ENCODE measurements at regions not wholly inside any gene's neighbourhood (a gene's known extent, or its start where the extent isn't known, plus 50 kb on each side); places are given as distances from the start of the nearest gene placed in this dataset.

GRCh38 chr5:61677220-61677619 lies 345.2 kb downstream of the ZSWIM6 start:
- no peaks in the 10 kb centered on the region for H3K9me3 ChIP-seq (ENCODE audit: control insufficient read depth in 2 of 3, low read length in 3 of 3)
- H3K27ac ChIP-seq (ENCODE audit: low read depth, low read length), result no peak overlapping the region
- ChIA-PET CTCF (no interaction called here), POLR2A (no interaction called here)
- H3K27ac Mint-ChIP-seq, result no peak overlapping the region
- H3K4me1 Mint-ChIP-seq, result peaks cover 0 to 4% (median 0%) of the 10 kb centered on the region in 7 donors
- no peaks in the 10 kb centered on the region for H3K4me1 ChIP-seq (ENCODE audit: control insufficient read depth in 2 of 2, insufficient read depth in 2 of 2, low read length in 2 of 2)
- no peak overlapping the region for H3K4me3 ChIP-seq (ENCODE audit: low read length)
- H3K9me3 Mint-ChIP-seq, result peaks cover 0 to 2% (median 0%) of the 10 kb centered on the region in 11 donors
- intact Hi-C loops (cut with micrococcal nuclease), result no loop called here
- H3K36me3 Mint-ChIP-seq, result no peaks in the 10 kb centered on the region
- no peaks in the 10 kb centered on the region for H3K27me3 ChIP-seq (ENCODE audit: control insufficient read depth in 2 of 2, insufficient read depth in 2 of 2, low read length in 2 of 2)
- DNase-seq (no peak), ATAC-seq (no peak)
- no peaks in the 10 kb centered on the region for H3K36me3 ChIP-seq (ENCODE audit: control insufficient read depth in 2 of 3, insufficient read depth in 3 of 3, low read length in 3 of 3)
- no peak overlapping the region for H3K4me3 Mint-ChIP-seq
- peaks cover 2 to 26% (median 20%) of the 10 kb centered on the region in 5 donors for H3K27me3 Mint-ChIP-seq

- Histone ChIP-seq H3K36me3 (ENCODE audit: control insufficient read depth in 2 of 3, insufficient read depth in 3 of 3, low read length in 3 of 3) (no peaks in the 10 kb centered on the region), H3K4me1 (ENCODE audit: control insufficient read depth in 2 of 2, insufficient read depth in 2 of 2, low read length in 2 of 2) (no peaks in the 10 kb centered on the region), H3K27ac (ENCODE audit: low read depth, low read length) (no peak overlapping the region), H3K4me3 (ENCODE audit: low read length) (no peak overlapping the region), H3K9me3 (ENCODE audit: control insufficient read depth in 2 of 3, low read length in 3 of 3) (no peaks in the 10 kb centered on the region), H3K27me3 (ENCODE audit: control insufficient read depth in 2 of 2, insufficient read depth in 2 of 2, low read length in 2 of 2) (no peaks in the 10 kb centered on the region)
- Mint-ChIP-seq H3K4me3 (no peak overlapping the region), H3K9me3 (peaks cover 0 to 2% (median 0%) of the 10 kb centered on the region in 11 donors), H3K36me3 (no peaks in the 10 kb centered on the region), H3K4me1 (no peaks in the 10 kb centered on the region), H3K27ac (no peak overlapping the region), H3K27me3 (peaks cover 2 to 22% (median 17%) of the 10 kb centered on the region in 5 donors)
- CTCF ChIA-PET, result no interaction called here
- POLR2A ChIA-PET, result no interaction called here
- ATAC-seq (no peak), DNase-seq (no peak)
- intact Hi-C loops (cut with micrococcal nuclease), result no loop called here
Measured at GRCh38 chr5:61678966-61679365, 346.9 kb downstream of the ZSWIM6 start.

GRCh38 chr5:61679562-61679961 lies 347.5 kb downstream of the ZSWIM6 start:
- Histone ChIP-seq H3K4me1 (ENCODE audit: control insufficient read depth in 2 of 2, insufficient read depth in 2 of 2, low read length in 2 of 2) (no peaks in the 10 kb centered on the region), H3K9me3 (ENCODE audit: control insufficient read depth in 2 of 3, low read length in 3 of 3) (no peaks in the 10 kb centered on the region), H3K36me3 (ENCODE audit: control insufficient read depth in 2 of 3, insufficient read depth in 3 of 3, low read length in 3 of 3) (no peaks in the 10 kb centered on the region), H3K27ac (ENCODE audit: low read depth, low read length) (no peak overlapping the region), H3K4me3 (ENCODE audit: low read length) (no peak overlapping the region), H3K27me3 (ENCODE audit: control insufficient read depth in 2 of 2, insufficient read depth in 2 of 2, low read length in 2 of 2) (no peaks in the 10 kb centered on the region)
- no peak for DNase-seq
- no peak overlapping the region for H3K4me3 Mint-ChIP-seq
- intact Hi-C loops (cut with micrococcal nuclease), result no loop called here
- CTCF ChIA-PET, result no interaction called here
- H3K9me3 Mint-ChIP-seq, result peaks cover 0 to 2% (median 0%) of the 10 kb centered on the region in 11 donors
- no peak overlapping the region for H3K27ac Mint-ChIP-seq
- no peaks in the 10 kb centered on the region for H3K4me1 Mint-ChIP-seq
- POLR2A ChIA-PET, result no interaction called here
- peaks cover 2 to 27% (median 15%) of the 10 kb centered on the region in 5 donors for H3K27me3 Mint-ChIP-seq
- no peak for ATAC-seq
- H3K36me3 Mint-ChIP-seq, result no peaks in the 10 kb centered on the region

- ATAC-seq, result no peak
- Mint-ChIP-seq H3K9me3 (peaks cover 0 to 3% (median 0%) of the 10 kb centered on the region in 11 donors), H3K4me1 (no peaks in the 10 kb centered on the region), H3K27me3 (peaks cover 2 to 27% (median 16%) of the 10 kb centered on the region in 5 donors), H3K27ac (no peak overlapping the region), H3K36me3 (no peaks in the 10 kb centered on the region), H3K4me3 (no peak overlapping the region)
- Histone ChIP-seq H3K36me3 (ENCODE audit: control insufficient read depth in 2 of 3, insufficient read depth in 3 of 3, low read length in 3 of 3) (no peaks in the 10 kb centered on the region), H3K27me3 (ENCODE audit: control insufficient read depth in 2 of 2, insufficient read depth in 2 of 2, low read length in 2 of 2) (no peaks in the 10 kb centered on the region), H3K27ac (ENCODE audit: low read depth, low read length) (no peak overlapping the region), H3K4me3 (ENCODE audit: low read length) (no peak overlapping the region), H3K4me1 (ENCODE audit: control insufficient read depth in 2 of 2, insufficient read depth in 2 of 2, low read length in 2 of 2) (no peaks in the 10 kb centered on the region), H3K9me3 (ENCODE audit: control insufficient read depth in 2 of 3, low read length in 3 of 3) (no peaks in the 10 kb centered on the region)
- ChIA-PET CTCF (no interaction called here), POLR2A (no interaction called here)
- DNase-seq, result no peak
- intact Hi-C loops (cut with micrococcal nuclease), result no loop called here
Measured at GRCh38 chr5:61680247-61680646, 348.2 kb downstream of the ZSWIM6 start.

- intact Hi-C loops (cut with micrococcal nuclease), result no loop called here
- POLR2A ChIA-PET, result no interaction called here
- ATAC-seq (no peak), DNase-seq (no peak)
- H3K9me3 ChIP-seq (ENCODE audit: control insufficient read depth in 2 of 3, low read length in 3 of 3), result no peaks in the 10 kb centered on the region
- Mint-ChIP-seq H3K27me3 (peaks cover 2 to 47% (median 44%) of the 10 kb centered on the region in 5 donors), H3K36me3 (peaks cover 0 to 5% (median 0%) of the 10 kb centered on the region in 5 donors), H3K4me3 (no peak overlapping the region), H3K4me1 (peaks cover 0 to 1% (median 0%) of the 10 kb centered on the region in 7 donors), H3K27ac (no peak overlapping the region), H3K9me3 (peaks cover 0 to 6% (median 0%) of the 10 kb centered on the region in 11 donors)
- H3K4me3 ChIP-seq (ENCODE audit: low read length), result no peak overlapping the region
- no peak overlapping the region for H3K27ac ChIP-seq (ENCODE audit: low read depth, low read length)
- CTCF ChIA-PET, result no interaction called here
- H3K27me3 ChIP-seq (ENCODE audit: control insufficient read depth in 2 of 2, insufficient read depth in 2 of 2, low read length in 2 of 2), result no peaks in the 10 kb centered on the region
- no peaks in the 10 kb centered on the region for H3K4me1 ChIP-seq (ENCODE audit: control insufficient read depth in 2 of 2, insufficient read depth in 2 of 2, low read length in 2 of 2)
- no peaks in the 10 kb centered on the region for H3K36me3 ChIP-seq (ENCODE audit: control insufficient read depth in 2 of 3, insufficient read depth in 3 of 3, low read length in 3 of 3)
Measured at GRCh38 chr5:61683148-61683547, 351.1 kb downstream of the ZSWIM6 start.

GRCh38 chr5:61683926-61684325 lies 351.9 kb downstream of the ZSWIM6 start:
- H3K4me3 ChIP-seq (ENCODE audit: low read length), result no peak overlapping the region
- H3K27me3 ChIP-seq (ENCODE audit: control insufficient read depth in 2 of 2, insufficient read depth in 2 of 2, low read length in 2 of 2), result no peaks in the 10 kb centered on the region
- Mint-ChIP-seq H3K27ac (no peak overlapping the region), H3K4me3 (no peak overlapping the region), H3K9me3 (peaks cover 0 to 6% (median 0%) of the 10 kb centered on the region in 11 donors), H3K27me3 (peaks cover 2 to 46% (median 40%) of the 10 kb centered on the region in 5 donors), H3K36me3 (peaks cover 0 to 5% (median 0%) of the 10 kb centered on the region in 5 donors), H3K4me1 (peaks cover 0 to 1% (median 0%) of the 10 kb centered on the region in 7 donors)
- no peak for DNase-seq
- ATAC-seq, result no peak
- no peak overlapping the region for H3K27ac ChIP-seq (ENCODE audit: low read depth, low read length)
- CTCF ChIA-PET, result no interaction called here
- H3K36me3 ChIP-seq (ENCODE audit: control insufficient read depth in 2 of 3, insufficient read depth in 3 of 3, low read length in 3 of 3), result no peaks in the 10 kb centered on the region
- intact Hi-C loops (cut with micrococcal nuclease), result no loop called here
- POLR2A ChIA-PET, result no interaction called here
- H3K9me3 ChIP-seq (ENCODE audit: control insufficient read depth in 2 of 3, low read length in 3 of 3), result no peaks in the 10 kb centered on the region
- no peaks in the 10 kb centered on the region for H3K4me1 ChIP-seq (ENCODE audit: control insufficient read depth in 2 of 2, insufficient read depth in 2 of 2, low read length in 2 of 2)

GRCh38 chr5:61686491-61687257 lies 354.6 kb downstream of the ZSWIM6 start:
- CTCF ChIA-PET, result no interaction called here
- Mint-ChIP-seq H3K36me3 (peaks cover 0 to 5% (median 0%) of the 10 kb centered on the region in 5 donors), H3K27ac (no peak overlapping the region), H3K4me1 (peaks cover 0 to 1% (median 0%) of the 10 kb centered on the region in 7 donors), H3K4me3 (no peak overlapping the region), H3K9me3 (peaks cover 0 to 6% (median 0%) of the 10 kb centered on the region in 11 donors), H3K27me3 (peaks cover 2 to 54% (median 40%) of the 10 kb centered on the region in 5 donors)
- no peak overlapping the region for H3K4me3 ChIP-seq (ENCODE audit: low read length)
- H3K36me3 ChIP-seq (ENCODE audit: control insufficient read depth in 2 of 3, insufficient read depth in 3 of 3, low read length in 3 of 3), result no peaks in the 10 kb centered on the region
- no peaks in the 10 kb centered on the region for H3K9me3 ChIP-seq (ENCODE audit: control insufficient read depth in 2 of 3, low read length in 3 of 3)
- no peaks in the 10 kb centered on the region for H3K4me1 ChIP-seq (ENCODE audit: control insufficient read depth in 2 of 2, insufficient read depth in 2 of 2, low read length in 2 of 2)
- no peak overlapping the region for H3K27ac ChIP-seq (ENCODE audit: low read depth, low read length)
- no peaks in the 10 kb centered on the region for H3K27me3 ChIP-seq (ENCODE audit: control insufficient read depth in 2 of 2, insufficient read depth in 2 of 2, low read length in 2 of 2)
- no peak for ATAC-seq
- POLR2A ChIA-PET, result no interaction called here
- intact Hi-C loops (cut with micrococcal nuclease), result no loop called here
- DNase-seq, result no peak

All from naive thymus-derived CD4-positive, alpha-beta T cell (primary cell).